A549 (cell line): ENCODE measurements at regions not wholly inside any gene's neighbourhood (a gene's known extent, or its start where the extent isn't known, plus 50 kb on each side); places are given as distances from the start of the nearest gene placed in this dataset.

Experiments
- CBX2 ChIP-seq: fragments of 200-600 bp; sonication (generic); IDR thresholded peaks from 2 replicates; pipeline ENCODE4 v1.6.1; 2016; ENCODE audit warnings: low read depth, mild to moderate bottlenecking, borderline replicate concordance
- EP300 ChIP-seq, 2 experiments: fragments of >200 bp; sonication (Bioruptor Twin); formaldehyde crosslinking; IDR thresholded peaks; 2 replicates in 1 of 2; 3 replicates in 1 of 2; pipeline ENCODE4 v1.6.1; 2016 to 2017
- ESRRA ChIP-seq: fragments of 150-350 bp; IDR thresholded peaks from 2 replicates; pipeline ENCODE4 v1.6.1; 2014; ENCODE audit warnings: mild to moderate bottlenecking, low read length, borderline replicate concordance
- HDAC2 ChIP-seq: fragments of 200-600 bp; sonication (generic); IDR thresholded peaks from 2 replicates; pipeline ENCODE4 v1.6.1; 2016
- HEYL ChIP-seq: fragments of 250-450 bp; sonication (Bioruptor Pico); IDR thresholded peaks from 2 replicates; pipeline ENCODE4 v1.8.0; 2021; ENCODE audit warnings: mild to moderate bottlenecking, moderate library complexity
- MYC ChIP-seq: IDR thresholded peaks from 2 replicates; pipeline ENCODE4 v1.6.1; 2012; ENCODE audit warnings: mild to moderate bottlenecking, inconsistent platforms, low read length, improper control_type of control experiment, borderline replicate concordance
- RAD21 ChIP-seq, 2 experiments: fragments of >200 bp in 1 of 2; sonication (Bioruptor Twin) in 1 of 2; formaldehyde crosslinking in 1 of 2; IDR thresholded peaks in 1 of 2; conservative IDR thresholded peaks in 1 of 2; 2 replicates in 1 of 2; 3 replicates in 1 of 2; pipeline ENCODE4 v1.6.1; 2012 to 2018; ENCODE audit warnings: inconsistent platforms in 1 of 2
- TP53 ChIP-seq: fragments of 250-450 bp; sonication (Bioruptor Pico); IDR thresholded peaks from 2 replicates; pipeline ENCODE4 v1.5.0; 2021; ENCODE audit warnings: mild to moderate bottlenecking, moderate library complexity
- ZC3H11A ChIP-seq: fragments of 450-650 bp; IDR thresholded peaks from 2 replicates; pipeline ENCODE4 v1.6.1; 2014; ENCODE audit warnings: antibody characterized with exemption, mild to moderate bottlenecking
- TF ChIP-seq, protein P1 (sequence below): fragments of >200 bp; sonication (Bioruptor Twin); formaldehyde crosslinking; IDR thresholded peaks from 3 replicates; pipeline ENCODE4 v1.5.1; 2016
- TF ChIP-seq, protein P2 (sequence below): IDR thresholded peaks from 2 replicates; pipeline ENCODE4 v1.6.1; 2012
- TF ChIP-seq, protein P3 (sequence below): fragments of 450-650 bp; IDR thresholded peaks from 2 replicates; pipeline ENCODE4 v1.6.1; 2014; ENCODE audit warnings: antibody characterized with exemption

DNA sequence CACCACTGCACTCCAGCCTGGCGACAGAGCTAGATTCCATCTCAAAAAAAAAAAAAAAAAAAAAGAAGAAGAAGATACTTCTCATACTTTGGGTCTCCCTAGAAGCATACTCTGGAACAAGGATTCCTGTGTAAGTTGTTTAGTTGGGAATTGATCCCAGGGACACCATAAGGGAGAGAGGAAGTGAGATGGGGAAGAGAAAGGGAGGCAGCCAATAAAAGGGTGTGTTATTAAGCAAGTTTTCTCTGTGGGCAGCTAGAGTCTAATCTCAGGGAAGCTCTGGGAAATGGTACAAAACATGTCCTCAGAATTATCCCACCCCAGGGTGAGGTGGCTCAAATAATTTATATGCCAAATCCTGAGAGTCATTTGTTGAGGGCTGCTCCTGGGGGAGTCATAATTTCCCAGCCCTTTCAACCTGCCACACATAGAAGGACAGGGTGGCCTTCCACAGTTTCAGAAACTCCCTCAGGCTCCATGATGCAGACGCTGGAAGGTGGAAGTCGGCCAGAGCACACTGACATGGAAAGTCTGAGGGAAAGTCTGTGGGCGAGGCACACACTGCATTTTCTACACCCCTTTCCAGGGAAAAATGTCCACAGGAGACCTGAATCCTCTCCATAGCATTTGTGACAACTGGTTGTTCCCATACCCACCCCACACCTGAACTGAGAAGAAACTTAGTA, 86.4 kb upstream of the SLC4A7 start:
- TF ChIP-seq, protein P1, sequence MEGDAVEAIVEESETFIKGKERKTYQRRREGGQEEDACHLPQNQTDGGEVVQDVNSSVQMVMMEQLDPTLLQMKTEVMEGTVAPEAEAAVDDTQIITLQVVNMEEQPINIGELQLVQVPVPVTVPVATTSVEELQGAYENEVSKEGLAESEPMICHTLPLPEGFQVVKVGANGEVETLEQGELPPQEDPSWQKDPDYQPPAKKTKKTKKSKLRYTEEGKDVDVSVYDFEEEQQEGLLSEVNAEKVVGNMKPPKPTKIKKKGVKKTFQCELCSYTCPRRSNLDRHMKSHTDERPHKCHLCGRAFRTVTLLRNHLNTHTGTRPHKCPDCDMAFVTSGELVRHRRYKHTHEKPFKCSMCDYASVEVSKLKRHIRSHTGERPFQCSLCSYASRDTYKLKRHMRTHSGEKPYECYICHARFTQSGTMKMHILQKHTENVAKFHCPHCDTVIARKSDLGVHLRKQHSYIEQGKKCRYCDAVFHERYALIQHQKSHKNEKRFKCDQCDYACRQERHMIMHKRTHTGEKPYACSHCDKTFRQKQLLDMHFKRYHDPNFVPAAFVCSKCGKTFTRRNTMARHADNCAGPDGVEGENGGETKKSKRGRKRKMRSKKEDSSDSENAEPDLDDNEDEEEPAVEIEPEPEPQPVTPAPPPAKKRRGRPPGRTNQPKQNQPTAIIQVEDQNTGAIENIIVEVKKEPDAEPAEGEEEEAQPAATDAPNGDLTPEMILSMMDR: no peak
- TF ChIP-seq TP53 (CRISPR knock-in tag): no peak
- TF ChIP-seq, protein P2, sequence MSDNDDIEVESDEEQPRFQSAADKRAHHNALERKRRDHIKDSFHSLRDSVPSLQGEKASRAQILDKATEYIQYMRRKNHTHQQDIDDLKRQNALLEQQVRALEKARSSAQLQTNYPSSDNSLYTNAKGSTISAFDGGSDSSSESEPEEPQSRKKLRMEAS: no peak
- TF ChIP-seq EP300 (IDR thresholded peaks at IDR 0.05): no peak
- TF ChIP-seq ESRRA: no peak
- no peak for TF ChIP-seq RAD21 (conservative IDR thresholded peaks at IDR 0.05 in 1 of 2, IDR thresholded peaks at IDR 0.05 in 1 of 2)
- no peak for TF ChIP-seq MYC
- TF ChIP-seq HDAC2: no peak
- TF ChIP-seq, protein P3, sequence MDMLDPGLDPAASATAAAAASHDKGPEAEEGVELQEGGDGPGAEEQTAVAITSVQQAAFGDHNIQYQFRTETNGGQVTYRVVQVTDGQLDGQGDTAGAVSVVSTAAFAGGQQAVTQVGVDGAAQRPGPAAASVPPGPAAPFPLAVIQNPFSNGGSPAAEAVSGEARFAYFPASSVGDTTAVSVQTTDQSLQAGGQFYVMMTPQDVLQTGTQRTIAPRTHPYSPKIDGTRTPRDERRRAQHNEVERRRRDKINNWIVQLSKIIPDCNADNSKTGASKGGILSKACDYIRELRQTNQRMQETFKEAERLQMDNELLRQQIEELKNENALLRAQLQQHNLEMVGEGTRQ: no peak
- TF ChIP-seq ZC3H11A: no peak
- no peak for TF ChIP-seq HEYL
- TF ChIP-seq CBX2: no peak
